Fibroblast of lung (primary cell): ENCODE measurements at regions not wholly inside any gene's neighbourhood (a gene's known extent, or its start where the extent isn't known, plus 50 kb on each side); places are given as distances from the start of the nearest gene placed in this dataset.

Source experiments
- EZH2 ChIP-seq: IDR thresholded peaks from 2 replicates; pipeline ENCODE4 v1.5.1; 2012; ENCODE audit warnings: low read length, control low read depth, mild to moderate bottlenecking; ENCODE audit errors: missing control alignments
- TF ChIP-seq, protein P1 (sequence below), 2 donors: IDR thresholded peaks in 1 of 2; conservative IDR thresholded peaks in 1 of 2; 1 replicate in 1 of 2; 2 replicates in 1 of 2; pipeline ENCODE4 v1.5.1; 2011 to 2012; ENCODE audit warnings: low read length in 2 of 2, control low read depth in 1 of 2, inconsistent platforms in 1 of 2, low read depth in 1 of 2, mild to moderate bottlenecking in 1 of 2

DNA sequence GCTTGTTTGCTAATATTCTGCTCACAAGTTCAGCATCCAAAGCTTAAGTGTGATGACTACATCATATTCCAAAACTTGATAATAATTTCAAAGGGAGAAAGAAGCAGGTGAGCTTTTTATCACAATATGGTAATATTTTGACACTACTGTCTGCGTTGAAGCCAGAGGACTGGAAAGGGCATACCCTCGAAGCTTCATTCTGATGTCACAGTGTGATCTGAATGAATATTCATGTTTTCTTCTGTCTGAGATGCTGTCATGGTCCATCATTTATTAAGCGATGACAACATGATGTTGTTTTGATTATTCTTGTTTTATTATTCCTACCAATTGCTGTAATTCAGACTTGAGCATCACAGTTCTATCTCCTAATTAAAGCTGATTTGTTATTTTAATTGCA is 625.4 kb downstream of the ZPLD1 start:
- TF ChIP-seq, protein P1, sequence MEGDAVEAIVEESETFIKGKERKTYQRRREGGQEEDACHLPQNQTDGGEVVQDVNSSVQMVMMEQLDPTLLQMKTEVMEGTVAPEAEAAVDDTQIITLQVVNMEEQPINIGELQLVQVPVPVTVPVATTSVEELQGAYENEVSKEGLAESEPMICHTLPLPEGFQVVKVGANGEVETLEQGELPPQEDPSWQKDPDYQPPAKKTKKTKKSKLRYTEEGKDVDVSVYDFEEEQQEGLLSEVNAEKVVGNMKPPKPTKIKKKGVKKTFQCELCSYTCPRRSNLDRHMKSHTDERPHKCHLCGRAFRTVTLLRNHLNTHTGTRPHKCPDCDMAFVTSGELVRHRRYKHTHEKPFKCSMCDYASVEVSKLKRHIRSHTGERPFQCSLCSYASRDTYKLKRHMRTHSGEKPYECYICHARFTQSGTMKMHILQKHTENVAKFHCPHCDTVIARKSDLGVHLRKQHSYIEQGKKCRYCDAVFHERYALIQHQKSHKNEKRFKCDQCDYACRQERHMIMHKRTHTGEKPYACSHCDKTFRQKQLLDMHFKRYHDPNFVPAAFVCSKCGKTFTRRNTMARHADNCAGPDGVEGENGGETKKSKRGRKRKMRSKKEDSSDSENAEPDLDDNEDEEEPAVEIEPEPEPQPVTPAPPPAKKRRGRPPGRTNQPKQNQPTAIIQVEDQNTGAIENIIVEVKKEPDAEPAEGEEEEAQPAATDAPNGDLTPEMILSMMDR (conservative IDR thresholded peaks at IDR 0.05 in 1 of 2, IDR thresholded peaks at IDR 0.05 in 1 of 2; ENCODE audit: low read depth in 1 of 2, low read length in 2 of 2), result no peak
- no peak for TF ChIP-seq EZH2
